NCI-H748 (cell line): ENCODE measurements at regions not wholly inside any gene's neighbourhood (a gene's known extent, or its start where the extent isn't known, plus 50 kb on each side); places are given as distances from the start of the nearest gene placed in this dataset.

Experiments
- DNase-seq: peaks from one replicate; lab custom pipeline; 2025; ENCODE audit not compliant: unreplicated experiment; lab: John Stamatoyannopoulos, UW

DNA sequence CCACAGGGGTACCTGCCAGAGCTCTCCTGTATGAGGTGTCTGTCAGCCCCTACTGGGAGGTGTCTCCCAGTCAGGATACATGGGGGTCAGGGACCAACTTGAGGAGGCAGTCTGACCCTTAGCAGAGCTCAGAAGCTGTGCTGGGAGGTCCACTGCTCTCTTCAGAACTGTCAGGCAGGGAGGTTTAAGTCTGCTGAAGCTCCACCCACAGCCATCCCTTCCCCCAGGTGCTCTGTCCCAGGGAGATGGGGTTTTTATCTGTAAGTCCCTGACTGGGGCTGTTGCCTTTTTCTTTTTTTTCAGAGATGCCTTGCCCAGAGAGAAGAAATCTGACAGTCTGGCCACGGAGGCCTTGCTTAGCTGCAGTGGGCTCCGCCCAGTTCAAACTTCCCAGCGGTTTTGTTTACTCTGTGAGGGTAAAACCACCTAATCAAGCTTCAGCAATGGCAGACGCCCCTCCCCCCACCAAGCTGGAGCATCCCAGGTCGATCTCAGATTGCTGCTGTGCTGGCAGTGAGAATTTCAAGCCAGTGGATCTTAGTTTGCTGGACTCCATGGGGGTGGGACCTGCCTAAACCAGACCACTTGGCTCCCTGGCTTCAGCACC is 118.5 kb upstream of the RADX start:
- DNase-seq: peak; percentile 54

DNA sequence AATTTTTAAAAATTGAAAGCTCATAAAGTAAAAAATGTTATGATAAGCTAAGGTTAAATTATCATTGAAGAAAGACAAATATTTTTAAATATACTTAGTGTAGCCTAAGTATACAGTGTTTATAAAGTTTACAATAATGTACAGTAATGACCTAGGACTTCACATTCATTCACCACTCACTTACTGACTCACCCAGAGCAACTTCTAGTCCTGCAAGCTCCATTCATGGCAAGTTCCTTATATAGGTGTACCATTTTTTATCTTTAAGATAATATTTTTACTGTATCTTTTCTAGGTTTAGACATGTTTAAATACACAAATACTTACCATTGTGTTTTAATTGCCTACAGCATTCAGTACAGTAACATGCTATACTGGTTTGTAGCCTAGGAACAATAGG is 112.3 kb upstream of the RADX start:
- DNase-seq: no peak

DNA sequence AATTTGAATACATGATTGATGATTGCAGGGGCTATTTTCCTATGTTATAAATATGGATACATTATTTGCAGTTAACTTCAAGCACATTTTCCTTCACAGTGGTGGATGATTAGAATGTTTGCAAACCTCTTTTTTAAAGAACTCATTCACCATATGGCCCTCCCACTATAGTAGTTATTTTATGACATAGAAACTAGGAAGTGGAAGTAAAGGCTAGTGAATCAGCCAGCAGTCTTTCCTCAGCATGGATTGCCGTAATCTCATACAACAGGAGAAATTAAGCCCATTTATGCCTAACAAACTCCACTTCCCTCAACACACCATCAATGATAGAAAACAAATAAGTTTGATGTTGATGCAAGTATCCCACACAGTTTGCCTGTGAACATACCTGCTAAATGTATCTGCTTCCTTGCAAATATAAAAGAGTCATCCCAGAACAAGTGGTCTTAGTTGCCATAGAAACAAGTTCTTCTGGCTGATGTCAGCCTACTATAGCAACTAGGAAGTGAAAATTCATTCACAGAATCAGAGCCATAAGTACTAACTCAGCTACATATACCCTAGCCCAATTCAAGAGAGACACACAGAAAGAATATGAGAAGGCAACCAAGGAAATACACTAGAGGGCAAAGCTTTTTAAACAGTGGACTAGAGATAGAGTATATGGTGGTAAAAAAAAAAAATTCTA is 100.9 kb upstream of the RADX start:
- DNase-seq: no peak
